HEK293 (cell line): ENCODE measurements at regions not wholly inside any gene's neighbourhood (a gene's known extent, or its start where the extent isn't known, plus 50 kb on each side); places are given as distances from the start of the nearest gene placed in this dataset.

Experiments used
- CTCF ChIA-PET: fragments of 350-600 bp; formaldehyde crosslinking; extraction: SDS; loops from one replicate; lab custom pipeline; 2021; ENCODE audit warnings: antibody characterized with exemption; lab: Yijun Ruan, JAX
- POLR2A ChIA-PET: fragments of 300-600 bp; formaldehyde crosslinking; extraction: SDS; loops from one replicate; lab custom pipeline; 2020; ENCODE audit warnings: antibody characterized with exemption, inconsistent platforms; lab: Yijun Ruan, JAX
- H3K27ac ChIP-seq: fragments of 200-500 bp; sonication (Bioruptor generic); 2 replicates; pipeline ENCODE4 v1.5.1; 2014; ENCODE audit warnings: low read depth, low read length, control low read depth, inconsistent platforms; ENCODE audit errors: extremely low read depth
- H3K36me3 ChIP-seq, 2 experiments: fragments of 200-500 bp in 1 of 2; sonication (Bioruptor generic) in 1 of 2; 1 replicate in 1 of 2; 2 replicates in 1 of 2; pipeline ENCODE4 v1.5.1; 2014 to 2017; ENCODE audit warnings: inconsistent platforms in 2 of 2, low read length in 2 of 2; ENCODE audit not compliant: control insufficient read depth in 2 of 2, insufficient read depth in 1 of 2
- H3K4me1 ChIP-seq: fragments of 200-500 bp; sonication (Bioruptor generic); 2 replicates; pipeline ENCODE4 v1.5.1; 2014; ENCODE audit warnings: mild to moderate bottlenecking, low read length, inconsistent platforms; ENCODE audit not compliant: control insufficient read depth, insufficient read depth
- H3K4me3 ChIP-seq: 2 replicates; pipeline ENCODE4 v1.5.1; 2011; ENCODE audit warnings: low read depth, mild to moderate bottlenecking, control low read depth, low read length, moderate library complexity
- H3K9me3 ChIP-seq: fragments of 200-500 bp; sonication (Bioruptor generic); 2 replicates; pipeline ENCODE4 v1.5.1; 2014; ENCODE audit warnings: low read depth, low read length, inconsistent platforms; ENCODE audit not compliant: control insufficient read depth, insufficient read depth
- EGR2 ChIP-seq: fragments of 450-650 bp; formaldehyde crosslinking; IDR thresholded peaks from 2 replicates; pipeline ENCODE4 v1.5.1; 2016; ENCODE audit warnings: low read depth, missing biosample characterization, missing genetic modification characterization
- ELK4 ChIP-seq: IDR thresholded peaks from 2 replicates; pipeline ENCODE4 v1.6.1; 2011; ENCODE audit warnings: mild to moderate bottlenecking, low read depth, low read length, borderline replicate concordance
- FEZF1 ChIP-seq: fragments of 450-650 bp; formaldehyde crosslinking; IDR thresholded peaks from 2 replicates; pipeline ENCODE4 v1.5.1; 2016; ENCODE audit warnings: missing biosample characterization, missing genetic modification characterization
- HIC1 ChIP-seq: fragments of 450-650 bp; formaldehyde crosslinking; IDR thresholded peaks from 2 replicates; pipeline ENCODE4 v1.5.1; 2016; ENCODE audit warnings: missing biosample characterization, missing genetic modification characterization
- HOXD13 ChIP-seq: sonication (generic); formaldehyde crosslinking; IDR thresholded peaks from 2 replicates; pipeline ENCODE4 v1.8.0; 2022; ENCODE audit warnings: missing genetic modification reagents, borderline replicate concordance
- KLF16 ChIP-seq: fragments of 450-650 bp; formaldehyde crosslinking; IDR thresholded peaks from 2 replicates; pipeline ENCODE4 v1.5.1; 2017; ENCODE audit warnings: missing biosample characterization, missing genetic modification characterization
- OSR2 ChIP-seq: fragments of 450-650 bp; formaldehyde crosslinking; IDR thresholded peaks from 2 replicates; pipeline ENCODE4 v1.5.1; 2016; ENCODE audit warnings: missing biosample characterization, missing genetic modification characterization
- PRDM4 ChIP-seq: fragments of 450-650 bp; formaldehyde crosslinking; IDR thresholded peaks from 2 replicates; pipeline ENCODE4 v1.5.1; 2017; ENCODE audit warnings: missing biosample characterization, missing genetic modification characterization
- SP3 ChIP-seq: fragments of 450-650 bp; formaldehyde crosslinking; IDR thresholded peaks from 2 replicates; pipeline ENCODE4 v1.5.1; 2016; ENCODE audit warnings: missing biosample characterization, missing genetic modification characterization
- SP7 ChIP-seq: fragments of 450-650 bp; formaldehyde crosslinking; IDR thresholded peaks from 2 replicates; pipeline ENCODE4 v1.5.1; 2016; ENCODE audit warnings: missing biosample characterization, missing genetic modification characterization
- ZNF121 ChIP-seq: fragments of 450-650 bp; formaldehyde crosslinking; IDR thresholded peaks from 2 replicates; pipeline ENCODE4 v1.5.1; 2016; ENCODE audit warnings: missing biosample characterization, missing genetic modification characterization
- ZNF133 ChIP-seq: fragments of 450-650 bp; formaldehyde crosslinking; IDR thresholded peaks from 2 replicates; pipeline ENCODE4 v1.5.1; 2016; ENCODE audit warnings: missing biosample characterization, missing genetic modification characterization
- ZNF157 ChIP-seq: fragments of 450-650 bp; formaldehyde crosslinking; IDR thresholded peaks from 2 replicates; pipeline ENCODE4 v1.5.1; 2016; ENCODE audit warnings: missing biosample characterization, missing genetic modification characterization
- ZNF16 ChIP-seq: fragments of 450-650 bp; formaldehyde crosslinking; IDR thresholded peaks from 2 replicates; pipeline ENCODE4 v1.5.1; 2016; ENCODE audit warnings: low read depth, missing biosample characterization, missing genetic modification characterization
- ZNF24 ChIP-seq: fragments of 450-650 bp; formaldehyde crosslinking; IDR thresholded peaks from 2 replicates; pipeline ENCODE4 v1.5.1; 2016; ENCODE audit warnings: missing biosample characterization, missing genetic modification characterization
- ZNF335 ChIP-seq: fragments of 450-650 bp; formaldehyde crosslinking; conservative IDR thresholded peaks from 2 replicates; pipeline ENCODE4 v1.5.1; 2016; ENCODE audit warnings: missing biosample characterization, missing genetic modification characterization
- ZNF488 ChIP-seq: fragments of 450-650 bp; formaldehyde crosslinking; IDR thresholded peaks from 2 replicates; pipeline ENCODE4 v1.5.1; 2016; ENCODE audit warnings: missing biosample characterization, missing genetic modification characterization
- ZNF549 ChIP-seq: fragments of 450-650 bp; IDR thresholded peaks from 2 replicates; pipeline ENCODE4 v1.5.1; 2018; ENCODE audit warnings: missing biosample characterization, missing genetic modification characterization, mild to moderate bottlenecking, inconsistent platforms, moderate library complexity
- ZNF560 ChIP-seq: fragments of 450-650 bp; formaldehyde crosslinking; IDR thresholded peaks from 2 replicates; pipeline ENCODE4 v1.5.1; 2017; ENCODE audit warnings: missing biosample characterization, missing genetic modification characterization, borderline replicate concordance
- ZNF629 ChIP-seq: fragments of 450-650 bp; formaldehyde crosslinking; IDR thresholded peaks from 2 replicates; pipeline ENCODE4 v1.5.1; 2017; ENCODE audit warnings: missing biosample characterization, missing genetic modification characterization
- ZNF664 ChIP-seq: fragments of 450-650 bp; formaldehyde crosslinking; IDR thresholded peaks from 2 replicates; pipeline ENCODE4 v1.5.1; 2016; ENCODE audit warnings: missing biosample characterization, missing genetic modification characterization
- ZNF830 ChIP-seq: fragments of 450-650 bp; IDR thresholded peaks from 2 replicates; pipeline ENCODE4 v1.5.0; 2018; ENCODE audit warnings: missing biosample characterization, missing genetic modification characterization, low read depth, mild to moderate bottlenecking, moderate library complexity
- TF ChIP-seq, protein P1 (sequence below): fragments of 450-650 bp; formaldehyde crosslinking; IDR thresholded peaks from 2 replicates; pipeline ENCODE4 v1.5.1; 2016; ENCODE audit warnings: missing biosample characterization, missing genetic modification characterization

- TF ChIP-seq ZNF157 (tag by site-specific recombination) (no peak), PRDM4 (tag by site-specific recombination) (no peak), ZNF560 (no peak), ZNF830 (no peak), HIC1 (tag by site-specific recombination) (no peak), ZNF549 (tag by site-specific recombination) (no peak), OSR2 (tag by site-specific recombination) (no peak)
These were observed 472.4 kb upstream of the SPHKAP start (continued) for GRCh38 chr2:228653884-228654283.

DNA sequence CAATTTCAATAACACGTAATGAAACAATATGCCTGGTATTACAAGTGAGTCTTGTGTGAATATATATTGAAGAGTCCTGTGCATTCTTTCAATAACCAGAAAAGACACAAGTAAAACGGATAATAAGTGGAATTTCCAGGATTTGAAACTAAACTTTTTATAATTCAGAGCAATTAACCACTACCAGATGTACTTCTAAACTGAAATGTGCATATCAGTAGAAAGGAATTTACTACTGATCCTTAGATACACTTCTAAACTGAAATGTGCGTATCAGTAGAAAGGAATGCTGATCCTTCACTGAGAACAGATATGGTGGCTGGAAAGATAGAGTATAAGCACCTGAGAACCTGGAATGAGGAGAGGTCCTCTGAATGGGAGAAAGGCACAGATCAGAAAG is 470.9 kb upstream of the SPHKAP start:
- H3K27ac ChIP-seq, result no peak overlapping the region
- no peaks in the 10 kb centered on the region for H3K9me3 ChIP-seq
- POLR2A ChIA-PET, result no interaction called here
- H3K4me3 ChIP-seq, result no peak overlapping the region
- no peaks in the 10 kb centered on the region for H3K4me1 ChIP-seq
- no peaks in the 10 kb centered on the region for H3K36me3 ChIP-seq
- TF ChIP-seq ZNF121 (tag by site-specific recombination) (no peak), ZNF335 (tag by site-specific recombination) (no peak), ZNF629 (tag by site-specific recombination) (no peak), SP7 (tag by site-specific recombination) (no peak)
- CTCF ChIA-PET, result no interaction called here

GRCh38 chr2:228649876-228650275 is 468.4 kb upstream of the SPHKAP start:
- ChIA-PET POLR2A (no interaction called here), CTCF (interaction anchor here (0.6 kb wide), 1 partner anchor 765 kb away, joined by 3 read pairs; no protein-coding TSS in a partner anchor)
- Histone ChIP-seq H3K36me3 (no peaks in the 10 kb centered on the region), H3K27ac (no peak overlapping the region), H3K4me1 (no peaks in the 10 kb centered on the region), H3K4me3 (no peak overlapping the region), H3K9me3 (no peaks in the 10 kb centered on the region)
- TF ChIP-seq ELK4 (no peak), KLF16 (tag by site-specific recombination) (no peak), ZNF16 (tag by site-specific recombination) (no peak), ZNF560 (no peak), FEZF1 (tag by site-specific recombination) (no peak), ZNF133 (tag by site-specific recombination) (no peak), ZNF488 (tag by site-specific recombination) (no peak), OSR2 (tag by site-specific recombination) (no peak), ZNF664 (tag by site-specific recombination) (no peak), EGR2 (no peak), SP3 (tag by site-specific recombination) (no peak), ZNF24 (tag by site-specific recombination) (no peak), ZNF157 (tag by site-specific recombination) (no peak), HOXD13 (CRISPR knock-in tag) (no peak)
- TF ChIP-seq, protein P1, sequence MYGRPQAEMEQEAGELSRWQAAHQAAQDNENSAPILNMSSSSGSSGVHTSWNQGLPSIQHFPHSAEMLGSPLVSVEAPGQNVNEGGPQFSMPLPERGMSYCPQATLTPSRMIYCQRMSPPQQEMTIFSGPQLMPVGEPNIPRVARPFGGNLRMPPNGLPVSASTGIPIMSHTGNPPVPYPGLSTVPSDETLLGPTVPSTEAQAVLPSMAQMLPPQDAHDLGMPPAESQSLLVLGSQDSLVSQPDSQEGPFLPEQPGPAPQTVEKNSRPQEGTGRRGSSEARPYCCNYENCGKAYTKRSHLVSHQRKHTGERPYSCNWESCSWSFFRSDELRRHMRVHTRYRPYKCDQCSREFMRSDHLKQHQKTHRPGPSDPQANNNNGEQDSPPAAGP, result no peak
- TF ChIP-seq, all 188 proteins: peak for 0
